Calu3 (cell line): ENCODE measurements at regions not wholly inside any gene's neighbourhood (a gene's known extent, or its start where the extent isn't known, plus 50 kb on each side); places are given as distances from the start of the nearest gene placed in this dataset.

Experiments
- BruUV-seq: library from RNA; stranded (reverse); fragments of 400-500 nt; replicated peaks from 2 replicates; lab custom pipeline; 2021; lab: Mats Ljungman, UMichigan
- CTCF ChIA-PET: fragments of 300-600 bp; sonication (Branson Sonifier 250); formaldehyde crosslinking; loops from one replicate; lab custom pipeline; 2022; ENCODE audit warnings: antibody characterized with exemption; lab: Charles Lee
- DNase-seq: peaks from one replicate; pipeline ENCODE4 v3.0.0; 2022
- H3K27ac Mint-ChIP-seq: one replicate; pipeline ENCODE4 v1.8.0; 2022; ENCODE audit warnings: mixed read lengths; ENCODE audit not compliant: unreplicated experiment
- H3K27me3 Mint-ChIP-seq: one replicate; pipeline ENCODE4 v1.8.0; 2022; ENCODE audit warnings: mixed read lengths; ENCODE audit not compliant: unreplicated experiment
- H3K36me3 Mint-ChIP-seq: one replicate; pipeline ENCODE4 v1.8.0; 2022; ENCODE audit warnings: mild to moderate bottlenecking, moderate library complexity, mixed read lengths; ENCODE audit not compliant: insufficient read depth, unreplicated experiment
- H3K4me1 Mint-ChIP-seq: one replicate; pipeline ENCODE4 v1.8.0; 2022; ENCODE audit warnings: mild to moderate bottlenecking, low read depth, mixed read lengths; ENCODE audit not compliant: unreplicated experiment
- H3K4me3 Mint-ChIP-seq: one replicate; pipeline ENCODE4 v1.8.0; 2022; ENCODE audit warnings: mild to moderate bottlenecking, low read depth, moderate library complexity, mixed read lengths; ENCODE audit not compliant: unreplicated experiment
- H3K9me3 Mint-ChIP-seq: one replicate; pipeline ENCODE4 v1.8.0; 2022; ENCODE audit warnings: low read depth, mixed read lengths; ENCODE audit not compliant: unreplicated experiment
- intact Hi-C: fragments of 100-400 bp; cut with micrococcal nuclease; formaldehyde crosslinking; loops from one replicate; pipeline ENCODE4 v1.10.0; 2022; ENCODE audit not compliant: unreplicated experiment
- TF ChIP-seq, protein P1 (sequence below): fragments of 200-600 bp; IDR thresholded peaks from one replicate; pipeline ENCODE4 v1.8.0; 2022; ENCODE audit warnings: antibody characterized with exemption; ENCODE audit not compliant: unreplicated experiment

DNA sequence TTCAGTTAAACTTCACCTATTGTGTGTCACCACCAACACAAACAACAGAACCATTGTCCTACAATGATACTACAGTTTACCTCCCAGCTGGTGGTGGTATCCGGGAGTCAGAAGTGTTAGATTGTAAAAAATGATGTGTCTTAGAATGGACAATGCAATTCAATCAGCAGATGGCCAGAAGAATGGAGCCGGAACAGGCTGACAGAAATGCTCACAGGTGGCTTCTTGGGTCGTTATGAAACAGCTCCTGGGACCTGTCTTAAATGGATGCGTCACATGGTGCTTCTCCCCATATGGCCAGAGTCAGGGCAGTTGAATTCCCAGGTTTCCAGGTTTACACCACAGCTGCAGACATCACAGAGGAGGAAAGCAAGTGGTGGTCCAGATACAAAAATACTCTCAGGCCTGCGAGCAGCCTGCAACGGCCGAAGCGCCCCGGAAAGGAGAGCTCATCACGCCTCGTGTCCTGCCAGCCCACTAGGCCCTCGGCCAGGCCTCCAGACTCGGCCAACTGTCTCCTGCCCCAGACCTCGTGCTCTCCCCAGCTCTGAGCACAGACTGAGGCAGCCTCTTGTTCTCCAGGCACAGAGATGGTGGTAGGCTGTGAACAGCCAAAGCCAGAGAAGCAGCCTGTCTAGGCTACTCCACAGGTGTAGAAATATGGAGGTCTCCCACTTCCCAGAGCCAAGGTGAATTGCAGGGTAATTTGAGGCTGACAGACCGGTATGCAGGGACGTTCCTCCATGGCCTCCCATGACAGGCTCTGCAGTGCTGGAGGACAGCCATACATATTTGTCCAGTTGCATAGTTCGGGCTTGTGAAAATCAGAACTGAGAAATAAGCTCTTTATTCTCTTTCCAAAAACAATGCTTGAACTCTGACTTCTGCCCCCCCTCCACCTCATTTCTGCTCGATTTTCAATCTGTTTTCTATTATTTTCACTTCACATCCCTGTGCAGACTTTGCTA, 98.5 kb upstream of the SPATA31C2 start:
- no peaks in the 10 kb centered on the region for H3K4me1 Mint-ChIP-seq
- DNase-seq: no peak
- CTCF ChIA-PET: no interaction called here
- peaks cover 3% of the 10 kb centered on the region for H3K9me3 Mint-ChIP-seq
- H3K27ac Mint-ChIP-seq: no peak overlapping the region
- BruUV-seq: no TSS peak
- no peaks in the 10 kb centered on the region for H3K36me3 Mint-ChIP-seq
- intact Hi-C loops: no loop called here
- H3K27me3 Mint-ChIP-seq: no peaks in the 10 kb centered on the region
- H3K4me3 Mint-ChIP-seq: no peak overlapping the region
- TF ChIP-seq, protein P1, sequence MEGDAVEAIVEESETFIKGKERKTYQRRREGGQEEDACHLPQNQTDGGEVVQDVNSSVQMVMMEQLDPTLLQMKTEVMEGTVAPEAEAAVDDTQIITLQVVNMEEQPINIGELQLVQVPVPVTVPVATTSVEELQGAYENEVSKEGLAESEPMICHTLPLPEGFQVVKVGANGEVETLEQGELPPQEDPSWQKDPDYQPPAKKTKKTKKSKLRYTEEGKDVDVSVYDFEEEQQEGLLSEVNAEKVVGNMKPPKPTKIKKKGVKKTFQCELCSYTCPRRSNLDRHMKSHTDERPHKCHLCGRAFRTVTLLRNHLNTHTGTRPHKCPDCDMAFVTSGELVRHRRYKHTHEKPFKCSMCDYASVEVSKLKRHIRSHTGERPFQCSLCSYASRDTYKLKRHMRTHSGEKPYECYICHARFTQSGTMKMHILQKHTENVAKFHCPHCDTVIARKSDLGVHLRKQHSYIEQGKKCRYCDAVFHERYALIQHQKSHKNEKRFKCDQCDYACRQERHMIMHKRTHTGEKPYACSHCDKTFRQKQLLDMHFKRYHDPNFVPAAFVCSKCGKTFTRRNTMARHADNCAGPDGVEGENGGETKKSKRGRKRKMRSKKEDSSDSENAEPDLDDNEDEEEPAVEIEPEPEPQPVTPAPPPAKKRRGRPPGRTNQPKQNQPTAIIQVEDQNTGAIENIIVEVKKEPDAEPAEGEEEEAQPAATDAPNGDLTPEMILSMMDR: no peak

DNA sequence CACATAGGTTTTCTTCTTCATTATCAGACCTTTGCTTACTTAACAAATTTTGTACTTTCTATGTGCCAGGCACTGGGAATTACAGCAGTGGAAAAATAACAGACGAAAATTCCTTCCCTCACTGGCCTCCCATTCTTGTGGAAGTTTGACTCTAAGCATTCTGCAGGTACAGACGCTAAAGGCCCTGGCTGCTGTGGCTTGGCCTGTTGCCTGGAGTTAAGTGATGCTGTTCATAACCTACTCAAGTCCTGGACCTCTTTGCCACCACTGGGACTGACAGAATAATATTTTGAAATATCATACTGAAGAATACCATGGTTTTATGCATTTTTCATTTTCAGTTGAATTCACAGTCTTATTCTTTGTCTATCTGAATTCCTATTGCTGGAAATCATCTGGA, 97.3 kb upstream of the SPATA31C2 start:
- intact Hi-C loops: no loop called here
- H3K36me3 Mint-ChIP-seq: no peaks in the 10 kb centered on the region
- TF ChIP-seq, protein P1: no peak
- CTCF ChIA-PET: interaction anchor here (0.7 kb wide), 1 partner anchor 8 kb away, joined by 3 read pairs; no protein-coding TSS in a partner anchor
- DNase-seq: no peak
- H3K4me1 Mint-ChIP-seq: no peaks in the 10 kb centered on the region
- H3K27me3 Mint-ChIP-seq: no peaks in the 10 kb centered on the region
- H3K9me3 Mint-ChIP-seq: no peaks in the 10 kb centered on the region
- no peak overlapping the region for H3K27ac Mint-ChIP-seq
- no TSS peak for BruUV-seq
- no peak overlapping the region for H3K4me3 Mint-ChIP-seq

DNA sequence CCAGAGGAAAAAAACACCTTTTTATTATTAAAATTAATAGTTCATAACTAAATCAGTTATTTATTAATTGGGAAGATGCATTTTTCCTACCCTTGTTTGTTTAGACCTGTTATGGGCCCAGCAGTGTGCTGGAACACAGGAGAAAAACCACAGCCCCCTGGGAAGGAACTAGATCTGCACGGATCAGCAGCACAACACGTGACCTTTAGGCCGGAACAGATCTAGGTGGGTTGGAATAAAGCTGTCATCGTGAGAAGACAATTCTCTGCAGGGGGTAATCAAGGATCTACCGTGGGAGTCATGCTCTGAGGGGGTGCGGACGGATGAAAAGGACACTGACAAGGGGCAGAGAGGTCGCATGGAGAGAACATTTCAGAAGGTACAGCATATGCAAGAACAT, 95.8 kb upstream of the SPATA31C2 start:
- DNase-seq: no peak
- TF ChIP-seq, protein P1: no peak
- no peak overlapping the region for H3K4me3 Mint-ChIP-seq
- H3K9me3 Mint-ChIP-seq: no peaks in the 10 kb centered on the region
- H3K4me1 Mint-ChIP-seq: no peaks in the 10 kb centered on the region
- no peaks in the 10 kb centered on the region for H3K27me3 Mint-ChIP-seq
- CTCF ChIA-PET: no interaction called here
- no peaks in the 10 kb centered on the region for H3K36me3 Mint-ChIP-seq
- no TSS peak for BruUV-seq
- intact Hi-C loops: no loop called here
- H3K27ac Mint-ChIP-seq: no peak overlapping the region

DNA sequence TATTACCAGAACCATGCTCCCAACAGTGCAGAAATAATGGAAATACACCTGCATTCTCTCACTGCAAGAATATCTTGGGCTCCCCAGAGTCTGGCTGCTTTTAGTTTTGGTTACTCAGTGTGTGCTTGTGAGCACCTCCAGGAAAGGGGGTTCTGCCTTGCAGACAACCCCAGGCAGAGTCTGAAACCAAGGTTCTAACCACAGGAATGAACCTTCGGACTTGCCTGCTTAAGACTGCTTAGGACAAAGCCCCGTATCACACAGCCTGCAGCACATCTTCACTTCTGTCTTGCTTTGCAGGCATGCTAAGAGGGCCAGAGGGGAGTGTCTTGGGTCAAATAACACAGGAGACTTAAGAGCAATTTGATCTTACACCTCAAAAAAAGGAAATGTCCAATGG, 94.8 kb upstream of the SPATA31C2 start:
- Mint-ChIP-seq H3K4me1 (no peaks in the 10 kb centered on the region), H3K36me3 (no peaks in the 10 kb centered on the region), H3K27me3 (no peaks in the 10 kb centered on the region), H3K27ac (no peak overlapping the region), H3K9me3 (no peaks in the 10 kb centered on the region), H3K4me3 (no peak overlapping the region)
- intact Hi-C loops: no loop called here
- TF ChIP-seq, protein P1: no peak
- CTCF ChIA-PET: no interaction called here
- BruUV-seq: no TSS peak
- no peak for DNase-seq
